Esophagus muscularis mucosa (tissue), 4 donors: ENCODE measurements at regions not wholly inside any gene's neighbourhood (a gene's known extent, or its start where the extent isn't known, plus 50 kb on each side); places are given as distances from the start of the nearest gene placed in this dataset.

Source experiments
- DNase-seq: peaks from one replicate; pipeline ENCODE4 v3.0.0-alpha.2; 2017; ENCODE audit errors: extremely low spot score
- H3K27ac ChIP-seq, 4 donors: fragments of 200-600 bp; sonication (generic); replicated peaks in 1 of 4; 1 replicate in 3 of 4; 2 replicates in 1 of 4; pipeline ENCODE4 v1.5.1; 2016 to 2019; ENCODE audit warnings: mild to moderate bottlenecking in 1 of 4
- H3K27me3 ChIP-seq, 4 donors: fragments of 200-600 bp; sonication (generic); one replicate each; pipeline versions ENCODE4 v1.5.1 to v1.6.0; 2016 to 2019
- H3K36me3 ChIP-seq, 4 donors: fragments of 200-600 bp; sonication (generic); one replicate each; pipeline ENCODE4 v1.5.1; 2016 to 2019
- H3K4me1 ChIP-seq, 4 donors: fragments of 200-600 bp; sonication (generic); one replicate each; pipeline ENCODE4 v1.5.1; 2016 to 2019
- H3K4me3 ChIP-seq, 4 donors: fragments of 200-600 bp; sonication (generic); 1 replicate in 2 of 4; 2 replicates in 2 of 4; pipeline ENCODE4 v1.5.1; 2016 to 2019; ENCODE audit warnings: mild to moderate bottlenecking in 4 of 4, moderate library complexity in 1 of 4
- H3K9me3 ChIP-seq, 4 donors: fragments of 200-600 bp; sonication (generic); 1 replicate in 3 of 4; 2 replicates in 1 of 4; pipeline ENCODE4 v1.5.1; 2016 to 2019
- EP300 ChIP-seq: sonication (generic); formaldehyde crosslinking; IDR thresholded peaks from one replicate; pipeline ENCODE4 v1.6.1; 2017; ENCODE audit warnings: antibody characterized with exemption
- POLR2A ChIP-seq: fragments of 450-650 bp; IDR thresholded peaks from one replicate; pipeline ENCODE4 v1.6.1; 2017; ENCODE audit warnings: antibody characterized with exemption, moderate library complexity, mild to moderate bottlenecking, low read depth
- POLR2AphosphoS5 ChIP-seq, 2 donors: sonication (generic); formaldehyde crosslinking; IDR thresholded peaks; one replicate each; pipeline ENCODE4 v1.6.1; 2017; ENCODE audit warnings: antibody characterized with exemption in 2 of 2
- WGBS: methylation state at CpG from one replicate; pipeline ENCODE4 v1.1.5; 2018; 5-methylcytosine and 5-hydroxymethylcytosine counted together
- intact Hi-C: fragments of 100-400 bp; cut with DNase I; formaldehyde crosslinking; loops from one replicate; pipeline ENCODE4 v1.15.1; 2023
- TF ChIP-seq, protein P1 (sequence below), 3 experiments: fragments of 200-600 bp in 2 of 3; fragments of 450-650 bp in 1 of 3; sonication (generic) in 2 of 3; IDR thresholded peaks; one replicate each; pipeline ENCODE4 v1.5.1; 2017 to 2019; ENCODE audit warnings: antibody characterized with exemption in 3 of 3, mild to moderate bottlenecking in 2 of 3, moderate library complexity in 1 of 3

DNA sequence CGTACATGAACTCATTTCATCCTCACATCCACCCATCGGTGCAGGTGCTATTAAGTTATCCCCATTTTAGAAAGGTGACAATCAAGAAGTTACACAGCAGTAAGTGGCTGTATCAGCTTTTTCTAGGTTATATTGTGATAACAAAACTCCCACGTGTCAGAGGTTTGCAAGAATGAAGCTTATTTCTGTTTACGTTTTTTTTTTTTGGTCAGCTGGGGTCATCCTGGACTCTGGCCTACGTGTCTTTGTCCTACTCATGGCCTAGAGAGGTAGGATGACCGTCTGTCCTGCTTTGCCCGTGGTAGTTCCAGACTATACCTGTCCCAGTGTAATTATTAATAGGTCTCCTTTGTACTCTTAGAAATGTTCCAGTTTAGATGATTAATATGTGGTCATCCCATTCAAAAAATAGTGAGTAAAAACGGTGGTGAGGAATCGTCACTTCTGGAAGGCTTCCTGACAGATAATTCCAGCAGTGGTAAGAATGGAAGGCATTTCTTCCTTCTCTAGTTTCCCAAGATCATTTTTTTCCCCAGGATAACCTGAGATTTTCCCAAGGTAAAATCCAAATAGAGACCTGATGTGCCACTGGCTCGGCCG lies 64.2 kb upstream of the KIF26B start:
- no peak for DNase-seq
- Histone ChIP-seq H3K4me1 (peaks cover 0 to 23% (median 8%) of the 10 kb centered on the region in 4 donors), H3K4me3 (no peak overlapping the region), H3K27me3 (no peaks in the 10 kb centered on the region), H3K27ac (no peak overlapping the region), H3K36me3 (peaks cover 0 to 13% (median 11%) of the 10 kb centered on the region in 4 donors), H3K9me3 (no peaks in the 10 kb centered on the region)
- no peak for TF ChIP-seq EP300
- TF ChIP-seq POLR2AphosphoS5 (IDR thresholded peaks at IDR 0.05) = no peak
- TF ChIP-seq, protein P1, sequence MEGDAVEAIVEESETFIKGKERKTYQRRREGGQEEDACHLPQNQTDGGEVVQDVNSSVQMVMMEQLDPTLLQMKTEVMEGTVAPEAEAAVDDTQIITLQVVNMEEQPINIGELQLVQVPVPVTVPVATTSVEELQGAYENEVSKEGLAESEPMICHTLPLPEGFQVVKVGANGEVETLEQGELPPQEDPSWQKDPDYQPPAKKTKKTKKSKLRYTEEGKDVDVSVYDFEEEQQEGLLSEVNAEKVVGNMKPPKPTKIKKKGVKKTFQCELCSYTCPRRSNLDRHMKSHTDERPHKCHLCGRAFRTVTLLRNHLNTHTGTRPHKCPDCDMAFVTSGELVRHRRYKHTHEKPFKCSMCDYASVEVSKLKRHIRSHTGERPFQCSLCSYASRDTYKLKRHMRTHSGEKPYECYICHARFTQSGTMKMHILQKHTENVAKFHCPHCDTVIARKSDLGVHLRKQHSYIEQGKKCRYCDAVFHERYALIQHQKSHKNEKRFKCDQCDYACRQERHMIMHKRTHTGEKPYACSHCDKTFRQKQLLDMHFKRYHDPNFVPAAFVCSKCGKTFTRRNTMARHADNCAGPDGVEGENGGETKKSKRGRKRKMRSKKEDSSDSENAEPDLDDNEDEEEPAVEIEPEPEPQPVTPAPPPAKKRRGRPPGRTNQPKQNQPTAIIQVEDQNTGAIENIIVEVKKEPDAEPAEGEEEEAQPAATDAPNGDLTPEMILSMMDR (IDR thresholded peaks at IDR 0.05) = no peak
- TF ChIP-seq POLR2A = no peak
- WGBS = 89% methylated on average over 11 of the region's 11 CpGs
- intact Hi-C loops = no loop called here

DNA sequence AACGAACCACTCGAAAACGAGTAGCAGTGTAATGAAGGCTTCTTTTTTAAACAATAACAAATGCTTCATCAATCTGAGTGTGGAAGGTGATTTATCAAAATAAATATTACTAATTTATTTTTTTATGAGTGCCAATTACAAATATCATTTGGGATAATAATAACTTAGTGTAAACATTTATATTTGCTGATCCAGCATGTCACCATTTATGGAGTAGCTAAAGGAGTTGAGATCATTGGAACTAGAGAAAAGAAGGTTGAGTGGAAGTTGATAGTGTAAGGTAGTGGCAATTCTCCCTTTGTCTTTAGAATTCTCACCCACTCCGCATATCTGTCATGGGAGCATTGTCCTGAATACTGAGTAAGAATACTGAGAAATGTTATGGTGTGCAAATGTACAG lies 67.1 kb upstream of the KIF26B start:
- TF ChIP-seq, protein P1 (IDR thresholded peaks at IDR 0.05) = no peak
- TF ChIP-seq POLR2AphosphoS5 (IDR thresholded peaks at IDR 0.05) (no peak), EP300 (no peak), POLR2A (no peak)
- no peaks in the 10 kb centered on the region for H3K27me3 ChIP-seq
- no peaks in the 10 kb centered on the region for H3K9me3 ChIP-seq
- no peak for DNase-seq
- H3K4me3 ChIP-seq = no peak overlapping the region
- intact Hi-C loops = no loop called here
- H3K36me3 ChIP-seq = peaks cover 0 to 13% (median 11%) of the 10 kb centered on the region in 4 donors
- H3K27ac ChIP-seq = no peak overlapping the region
- H3K4me1 ChIP-seq = peaks cover 0 to 24% (median 9%) of the 10 kb centered on the region in 4 donors
- 80% methylated on average over 4 of the region's 4 CpGs for WGBS

DNA sequence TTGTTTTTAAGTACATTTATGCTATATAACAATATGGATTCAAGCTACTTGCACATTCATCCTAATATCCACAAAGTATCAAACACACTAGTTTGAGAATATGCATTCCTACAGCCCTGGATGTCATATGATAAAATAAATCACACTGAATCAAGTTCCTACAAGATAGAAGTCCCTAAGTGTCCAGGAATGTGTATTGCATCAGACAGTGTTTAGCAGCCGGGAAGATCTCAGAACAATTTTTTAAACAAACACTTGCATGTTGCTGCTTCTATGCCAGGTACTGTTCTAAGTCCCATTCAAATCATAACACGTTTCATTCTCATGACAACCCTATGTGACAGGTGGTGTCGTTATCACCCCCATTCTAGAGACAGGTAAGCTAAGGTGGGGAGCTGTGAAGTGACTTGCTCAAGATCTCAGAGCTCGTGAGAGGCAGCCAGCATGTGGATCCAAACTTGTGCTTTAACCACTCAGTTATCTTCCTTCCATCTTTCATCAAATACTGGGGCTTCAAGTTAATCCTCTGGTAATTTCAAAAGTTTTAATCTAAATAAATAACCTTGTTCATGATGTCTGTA lies 68.3 kb upstream of the KIF26B start:
- intact Hi-C loops = no loop called here
- no peak overlapping the region for H3K27ac ChIP-seq
- no peak overlapping the region for H3K4me3 ChIP-seq
- TF ChIP-seq POLR2A (no peak), POLR2AphosphoS5 (IDR thresholded peaks at IDR 0.05) (no peak), EP300 (no peak)
- TF ChIP-seq, protein P1 (IDR thresholded peaks at IDR 0.05) = no peak
- no peaks in the 10 kb centered on the region for H3K27me3 ChIP-seq
- WGBS = 57% methylated on average over 4 of the region's 4 CpGs
- peaks cover 0 to 16% (median 9%) of the 10 kb centered on the region in 4 donors for H3K4me1 ChIP-seq
- H3K9me3 ChIP-seq = no peaks in the 10 kb centered on the region
- H3K36me3 ChIP-seq = peaks cover 0 to 10% (median 7%) of the 10 kb centered on the region in 4 donors
- no peak for DNase-seq

DNA sequence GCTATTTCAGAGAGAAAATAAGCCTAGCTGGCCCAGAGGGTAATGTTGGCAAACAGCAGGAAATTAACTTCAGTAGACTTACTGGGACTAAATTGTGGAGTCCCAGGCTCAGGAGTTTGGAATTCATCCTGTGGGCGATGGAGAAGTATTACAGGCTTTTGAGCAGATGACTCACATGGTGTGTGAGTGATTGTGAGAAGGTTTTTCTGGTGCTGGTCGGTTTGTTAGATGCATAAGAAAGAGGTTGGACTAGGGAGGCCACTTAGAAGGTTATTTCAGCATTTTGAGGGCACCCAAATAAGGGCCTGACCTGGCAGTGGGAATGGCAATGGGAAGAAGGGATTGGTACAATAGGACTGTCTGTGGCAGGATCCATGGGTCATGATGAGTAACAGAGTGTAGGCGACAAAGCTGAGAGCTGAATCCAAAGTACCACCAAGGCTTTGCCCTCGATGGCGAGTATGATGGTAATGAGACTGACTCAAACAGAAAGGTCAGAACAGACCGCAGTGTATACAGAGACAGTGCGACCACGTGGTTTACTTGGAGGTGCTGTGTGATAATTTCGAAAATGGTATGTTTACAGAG lies 69.2 kb upstream of the KIF26B start:
- intact Hi-C loops = no loop called here
- peak; percentile 10 for DNase-seq
- 78% methylated on average over 9 of the region's 9 CpGs for WGBS

More for the DNA sequence above, 69.2 kb upstream of the KIF26B start:
- H3K4me3 ChIP-seq = no peak overlapping the region
- TF ChIP-seq POLR2AphosphoS5 (IDR thresholded peaks at IDR 0.05) = no peak
- TF ChIP-seq, protein P1 (IDR thresholded peaks at IDR 0.05) = no peak
- TF ChIP-seq EP300 = no peak
- TF ChIP-seq POLR2A = no peak
- H3K4me1 ChIP-seq = peaks cover 0 to 16% (median 9%) of the 10 kb centered on the region in 4 donors
- no peaks in the 10 kb centered on the region for H3K9me3 ChIP-seq
- peaks cover 0 to 2% (median 0%) of the 10 kb centered on the region in 4 donors for H3K36me3 ChIP-seq
- no peak overlapping the region for H3K27ac ChIP-seq
- H3K27me3 ChIP-seq = no peaks in the 10 kb centered on the region
